SK-N-SH (cell line): ENCODE measurements at regions not wholly inside any gene's neighbourhood (a gene's known extent, or its start where the extent isn't known, plus 50 kb on each side); places are given as distances from the start of the nearest gene placed in this dataset.

Experiments
- CTCF ChIA-PET: fragments of 300-600, 350-600 bp; formaldehyde crosslinking; extraction: SDS; loops from one replicate; lab custom pipeline; 2021; lab: Yijun Ruan, JAX
- POLR2A ChIA-PET: fragments of 350-600 bp; sonication (Branson Sonifier 250); formaldehyde crosslinking; extraction: SDS; loops from one replicate; lab custom pipeline; 2020; ENCODE audit warnings: antibody characterized with exemption, inconsistent platforms; lab: Yijun Ruan, JAX
- DNase-seq: peaks from one replicate; pipeline ENCODE4 v3.0.0; 2012
- H2AFZ ChIP-seq: fragments of 200-600 bp; sonication (generic); 2 replicates; pipeline ENCODE4 v1.8.1; 2016; ENCODE audit warnings: antibody characterized with exemption, mild to moderate bottlenecking, low read depth
- H3F3A ChIP-seq: fragments of 200-600 bp; sonication (generic); replicated peaks from 2 replicates; pipeline ENCODE3; 2016; ENCODE audit warnings: antibody characterized with exemption, mild to moderate bottlenecking; ENCODE audit not compliant: insufficient read depth
- H3K27ac ChIP-seq, 2 experiments: fragments of 200-500 bp in 1 of 2; fragments of 200-600 bp in 1 of 2; sonication (Bioruptor generic) in 1 of 2; sonication (generic), shearing (Covaris generic) in 1 of 2; 2 replicates each; pipeline versions ENCODE4 v1.5.1 to v1.6.1; 2014 to 2016; ENCODE audit warnings: low read depth in 2 of 2, inconsistent platforms in 1 of 2, low read length in 1 of 2, mild to moderate bottlenecking in 1 of 2, mixed read lengths in 1 of 2
- H3K27me3 ChIP-seq: fragments of 200-600 bp; sonication (generic), shearing (Covaris generic); 2 replicates; pipeline ENCODE4 v1.6.1; 2016; ENCODE audit warnings: mixed run types; ENCODE audit not compliant: insufficient read depth
- H3K36me3 ChIP-seq, 2 experiments: fragments of 200-500 bp in 1 of 2; fragments of 200-600 bp in 1 of 2; sonication (Bioruptor generic) in 1 of 2; sonication (generic) in 1 of 2; replicated peaks in 1 of 2; 2 replicates each; pipeline versions ENCODE3 to v1.5.1; 2014 to 2016; ENCODE audit warnings: low read length in 1 of 2, mild to moderate bottlenecking in 1 of 2; ENCODE audit not compliant: insufficient read depth in 2 of 2, control insufficient read depth in 1 of 2
- H3K4me1 ChIP-seq, 2 experiments: fragments of 200-500 bp in 1 of 2; fragments of 200-600 bp in 1 of 2; sonication (Bioruptor generic) in 1 of 2; sonication (generic), shearing (Covaris generic) in 1 of 2; 2 replicates each; pipeline versions ENCODE4 v1.5.1 to v1.6.1; 2014 to 2016; ENCODE audit warnings: low read depth in 1 of 2, low read length in 1 of 2, mixed run types in 1 of 2; ENCODE audit not compliant: insufficient read depth in 2 of 2, control insufficient read depth in 1 of 2
- H3K4me2 ChIP-seq: fragments of 200-600 bp; sonication (generic), shearing (Covaris generic); 2 replicates; pipeline ENCODE4 v1.6.1; 2017; ENCODE audit warnings: mixed run types
- H3K4me3 ChIP-seq, 2 experiments: fragments of 200-500 bp in 1 of 2; fragments of 200-600 bp in 1 of 2; sonication (Bioruptor generic) in 1 of 2; sonication (generic), shearing (Covaris generic) in 1 of 2; 2 replicates each; pipeline versions ENCODE4 v1.5.1 to v1.8.1; 2014 to 2016; ENCODE audit warnings: low read depth in 2 of 2, inconsistent platforms in 1 of 2, low read length in 1 of 2, mild to moderate bottlenecking in 1 of 2, mixed read lengths in 1 of 2, moderate library complexity in 1 of 2
- H3K79me2 ChIP-seq: fragments of 200-600 bp; sonication (generic); 2 replicates; pipeline ENCODE4 v1.8.1; 2017; ENCODE audit warnings: mild to moderate bottlenecking; ENCODE audit not compliant: insufficient read depth
- H3K9ac ChIP-seq: fragments of 200-600 bp; sonication (generic); 2 replicates; pipeline ENCODE4 v1.6.1; 2017; ENCODE audit warnings: mixed run types
- H3K9me2 ChIP-seq: fragments of 200-600 bp; sonication (generic); 2 replicates; pipeline ENCODE4 v1.6.1; 2017; ENCODE audit warnings: mixed run types
- H3K9me3 ChIP-seq: fragments of 200-600 bp; sonication (generic); 2 replicates; pipeline ENCODE4 v1.6.1; 2017; ENCODE audit warnings: mixed run types, mild to moderate bottlenecking, moderate library complexity
- H4K20me1 ChIP-seq: fragments of 200-600 bp; sonication (generic); 2 replicates; pipeline ENCODE4 v1.6.1; 2017; ENCODE audit warnings: mild to moderate bottlenecking, mixed run types; ENCODE audit not compliant: insufficient read depth
- EP300 ChIP-seq, 2 experiments: IDR thresholded peaks; 2 replicates each; pipeline versions ENCODE4 v1.4.0 to v1.6.1; 2012; ENCODE audit warnings: borderline replicate concordance in 1 of 2, low read depth in 1 of 2, low read length in 1 of 2
- FOXM1 ChIP-seq: IDR thresholded peaks from 2 replicates; pipeline ENCODE4 v1.4.0; 2012; ENCODE audit warnings: low read depth, mild to moderate bottlenecking
- GATA2 ChIP-seq: sonication (generic); formaldehyde crosslinking; IDR thresholded peaks from 2 replicates; pipeline ENCODE4 v1.5.0; 2020; ENCODE audit warnings: mild to moderate bottlenecking, missing genetic modification reagents
- MEF2A ChIP-seq: IDR thresholded peaks from 2 replicates; pipeline ENCODE4 v1.4.0; 2012; ENCODE audit warnings: low read depth, borderline replicate concordance
- MXI1 ChIP-seq: IDR thresholded peaks from 2 replicates; pipeline ENCODE4 v1.6.1; 2012; ENCODE audit warnings: mild to moderate bottlenecking, low read depth, low read length, improper control_type of control experiment
- NFIC ChIP-seq: IDR thresholded peaks from 2 replicates; pipeline ENCODE4 v1.4.0; 2012; ENCODE audit warnings: borderline replicate concordance
- NRF1 ChIP-seq: IDR thresholded peaks from 2 replicates; pipeline ENCODE4 v1.6.1; 2012; ENCODE audit warnings: low read depth, mild to moderate bottlenecking, low read length
- RXRA ChIP-seq: IDR thresholded peaks from 2 replicates; pipeline ENCODE4 v1.4.0; 2012; ENCODE audit warnings: low read depth, mild to moderate bottlenecking, borderline replicate concordance
- SMC3 ChIP-seq: IDR thresholded peaks from 2 replicates; pipeline ENCODE4 v1.6.1; 2012; ENCODE audit warnings: low read depth, low read length, improper control_type of control experiment
- TCF12 ChIP-seq: IDR thresholded peaks from 2 replicates; pipeline ENCODE4 v1.4.0; 2012
- TEAD4 ChIP-seq: IDR thresholded peaks from 2 replicates; pipeline ENCODE4 v1.4.0; 2012; ENCODE audit warnings: mild to moderate bottlenecking, borderline replicate concordance; ENCODE audit not compliant: insufficient read depth
- WGBS: methylation state at CpG from one replicate; pipeline ENCODE4 v1.1.6; 2017; ENCODE audit warnings: low lambda C conversion rate; 5-methylcytosine and 5-hydroxymethylcytosine counted together
- TF ChIP-seq, protein P1 (sequence below): IDR thresholded peaks from 2 replicates; pipeline ENCODE4 v1.6.1; 2012; ENCODE audit warnings: mild to moderate bottlenecking, low read depth, low read length, moderate library complexity

- ChIA-PET POLR2A (no interaction called here), CTCF (no interaction called here)
- DNase-seq = no peak
- H3F3A ChIP-seq = no peaks in the 10 kb centered on the region
- no peak for TF ChIP-seq RXRA
- no peak for TF ChIP-seq FOXM1
- no peak overlapping the region for H3K4me2 ChIP-seq
- no peak overlapping the region for H3K27ac ChIP-seq
- H3K79me2 ChIP-seq = no peaks in the 10 kb centered on the region
- H3K4me3 ChIP-seq = no peak overlapping the region
- 21% methylated on average over 1 of the region's 1 CpG for WGBS
- no peak overlapping the region for H3K9ac ChIP-seq
- H3K4me1 ChIP-seq = no peaks in the 10 kb centered on the region; a peak in 1 of 4 replicates
- H3K27me3 ChIP-seq = no peaks in the 10 kb centered on the region
- no peaks in the 10 kb centered on the region for H3K9me2 ChIP-seq
- no peaks in the 10 kb centered on the region for H3K9me3 ChIP-seq
- no peaks in the 10 kb centered on the region for H4K20me1 ChIP-seq
- no peaks in the 10 kb centered on the region for H3K36me3 ChIP-seq
- H2AFZ ChIP-seq = no peak overlapping the region
Measured at GRCh38 chr12:102736328-102736727, 180.7 kb downstream of the PAH start.

- H4K20me1 ChIP-seq = no peaks in the 10 kb centered on the region
- no peaks in the 10 kb centered on the region for H3K36me3 ChIP-seq
- no peak overlapping the region for H3K4me2 ChIP-seq
- 26% methylated on average over 3 of the region's 3 CpGs for WGBS
- no peaks in the 10 kb centered on the region for H3K9me3 ChIP-seq
- no peak overlapping the region for H3K4me3 ChIP-seq
- no peak overlapping the region for H3K9ac ChIP-seq
- H3F3A ChIP-seq = no peaks in the 10 kb centered on the region
- no peaks in the 10 kb centered on the region for H3K9me2 ChIP-seq
- no peak overlapping the region for H3K27ac ChIP-seq
- DNase-seq = no peak
- CTCF ChIA-PET = no interaction called here
- POLR2A ChIA-PET = no interaction called here
- no peaks in the 10 kb centered on the region; a peak in 1 of 4 replicates for H3K4me1 ChIP-seq
- no peaks in the 10 kb centered on the region for H3K27me3 ChIP-seq
- TF ChIP-seq TCF12 (no peak), GATA2 (no peak), EP300 (IDR thresholded peaks at IDR 0.05; ENCODE audit: borderline replicate concordance in 1 of 2, low read depth in 1 of 2, low read length in 1 of 2) (no peak), MEF2A (no peak), MXI1 (no peak), NFIC (no peak), SMC3 (no peak), NRF1 (no peak), TEAD4 (no peak), RXRA (no peak)
- TF ChIP-seq, protein P1, sequence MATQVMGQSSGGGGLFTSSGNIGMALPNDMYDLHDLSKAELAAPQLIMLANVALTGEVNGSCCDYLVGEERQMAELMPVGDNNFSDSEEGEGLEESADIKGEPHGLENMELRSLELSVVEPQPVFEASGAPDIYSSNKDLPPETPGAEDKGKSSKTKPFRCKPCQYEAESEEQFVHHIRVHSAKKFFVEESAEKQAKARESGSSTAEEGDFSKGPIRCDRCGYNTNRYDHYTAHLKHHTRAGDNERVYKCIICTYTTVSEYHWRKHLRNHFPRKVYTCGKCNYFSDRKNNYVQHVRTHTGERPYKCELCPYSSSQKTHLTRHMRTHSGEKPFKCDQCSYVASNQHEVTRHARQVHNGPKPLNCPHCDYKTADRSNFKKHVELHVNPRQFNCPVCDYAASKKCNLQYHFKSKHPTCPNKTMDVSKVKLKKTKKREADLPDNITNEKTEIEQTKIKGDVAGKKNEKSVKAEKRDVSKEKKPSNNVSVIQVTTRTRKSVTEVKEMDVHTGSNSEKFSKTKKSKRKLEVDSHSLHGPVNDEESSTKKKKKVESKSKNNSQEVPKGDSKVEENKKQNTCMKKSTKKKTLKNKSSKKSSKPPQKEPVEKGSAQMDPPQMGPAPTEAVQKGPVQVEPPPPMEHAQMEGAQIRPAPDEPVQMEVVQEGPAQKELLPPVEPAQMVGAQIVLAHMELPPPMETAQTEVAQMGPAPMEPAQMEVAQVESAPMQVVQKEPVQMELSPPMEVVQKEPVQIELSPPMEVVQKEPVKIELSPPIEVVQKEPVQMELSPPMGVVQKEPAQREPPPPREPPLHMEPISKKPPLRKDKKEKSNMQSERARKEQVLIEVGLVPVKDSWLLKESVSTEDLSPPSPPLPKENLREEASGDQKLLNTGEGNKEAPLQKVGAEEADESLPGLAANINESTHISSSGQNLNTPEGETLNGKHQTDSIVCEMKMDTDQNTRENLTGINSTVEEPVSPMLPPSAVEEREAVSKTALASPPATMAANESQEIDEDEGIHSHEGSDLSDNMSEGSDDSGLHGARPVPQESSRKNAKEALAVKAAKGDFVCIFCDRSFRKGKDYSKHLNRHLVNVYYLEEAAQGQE = no peak
- no peak overlapping the region for H2AFZ ChIP-seq
- no peaks in the 10 kb centered on the region for H3K79me2 ChIP-seq
Measured at GRCh38 chr12:102735104-102735503, 181.9 kb downstream of the PAH start.
